Duodenal mucosa (tissue), 2 donors: ENCODE measurements at regions not wholly inside any gene's neighbourhood (a gene's known extent, or its start where the extent isn't known, plus 50 kb on each side); places are given as distances from the start of the nearest gene placed in this dataset.

Experiments used
- H3K27ac ChIP-seq: one replicate; pipeline ENCODE4 v1.7.0; 2013; ENCODE audit warnings: low read depth, low read length
- H3K27me3 ChIP-seq, 2 donors: one replicate each; pipeline ENCODE4 v1.7.0; 2013; ENCODE audit warnings: low read length in 2 of 2, control low read depth in 1 of 2; ENCODE audit not compliant: insufficient read depth in 2 of 2, control insufficient read depth in 1 of 2
- H3K36me3 ChIP-seq, 2 donors: one replicate each; pipeline ENCODE4 v1.7.0; 2013; ENCODE audit warnings: low read length in 2 of 2, control low read depth in 1 of 2; ENCODE audit not compliant: insufficient read depth in 2 of 2, control insufficient read depth in 1 of 2
- H3K4me1 ChIP-seq, 2 donors: one replicate each; pipeline ENCODE4 v1.7.0; 2013; ENCODE audit warnings: low read length in 2 of 2, control low read depth in 1 of 2; ENCODE audit not compliant: insufficient read depth in 2 of 2, control insufficient read depth in 1 of 2
- H3K4me3 ChIP-seq, 2 donors: one replicate each; pipeline ENCODE4 v1.7.0; 2013; ENCODE audit warnings: low read length in 2 of 2, low read depth in 1 of 2
- H3K9ac ChIP-seq, 2 donors: one replicate each; pipeline ENCODE4 v1.7.0; 2013; ENCODE audit warnings: low read length in 2 of 2, low read depth in 1 of 2
- H3K9me3 ChIP-seq, 2 donors: one replicate each; pipeline ENCODE4 v1.7.0; 2013; ENCODE audit warnings: low read length in 2 of 2, control low read depth in 1 of 2; ENCODE audit not compliant: control insufficient read depth in 1 of 2

GRCh38 chr6:80402266-80402665, 295.8 kb downstream of the BCKDHB start:
- H3K27me3 ChIP-seq: no peaks in the 10 kb centered on the region
- H3K36me3 ChIP-seq: no peaks in the 10 kb centered on the region
- peaks cover 3 to 9% of the 10 kb centered on the region in 2 donors for H3K9me3 ChIP-seq
- no peak overlapping the region for H3K9ac ChIP-seq
- no peaks in the 10 kb centered on the region for H3K4me1 ChIP-seq
- H3K27ac ChIP-seq: no peak overlapping the region
- no peak overlapping the region for H3K4me3 ChIP-seq
